Esophagus (tissue), 2 donors: ENCODE measurements at regions not wholly inside any gene's neighbourhood (a gene's known extent, or its start where the extent isn't known, plus 50 kb on each side); places are given as distances from the start of the nearest gene placed in this dataset.

ENCODE experiments used
- H3K27ac ChIP-seq, 2 donors: one replicate each; pipeline ENCODE4 v1.5.1; 2013; ENCODE audit warnings: low read depth in 2 of 2, mild to moderate bottlenecking in 2 of 2, inconsistent platforms in 1 of 2, low read length in 1 of 2, moderate library complexity in 1 of 2
- H3K27me3 ChIP-seq, 2 donors: one replicate each; pipeline ENCODE4 v1.6.1; 2013; ENCODE audit warnings: low read length in 2 of 2, control low read depth in 1 of 2, mild to moderate bottlenecking in 1 of 2; ENCODE audit not compliant: insufficient read depth in 2 of 2, control insufficient read depth in 1 of 2
- H3K36me3 ChIP-seq, 2 donors: one replicate each; pipeline ENCODE4 v1.6.1; 2013; ENCODE audit warnings: low read length in 1 of 2; ENCODE audit not compliant: control insufficient read depth in 2 of 2, insufficient read depth in 2 of 2
- H3K4me1 ChIP-seq, 2 donors: one replicate each; pipeline ENCODE4 v1.6.1; 2013; ENCODE audit warnings: low read length in 1 of 2; ENCODE audit not compliant: control insufficient read depth in 2 of 2, insufficient read depth in 2 of 2
- H3K4me3 ChIP-seq, 2 donors: one replicate each; pipeline ENCODE4 v1.5.1; 2013; ENCODE audit warnings: low read length in 2 of 2, mild to moderate bottlenecking in 2 of 2, low read depth in 1 of 2, moderate library complexity in 1 of 2
- H3K9me3 ChIP-seq, 2 donors: one replicate each; pipeline ENCODE4 v1.6.1; 2013; ENCODE audit warnings: mild to moderate bottlenecking in 2 of 2, low read depth in 1 of 2, low read length in 1 of 2, moderate library complexity in 1 of 2; ENCODE audit not compliant: control insufficient read depth in 2 of 2, insufficient read depth in 1 of 2
- WGBS, 2 donors: extraction: QIAGEN DNeasy Blood & Tissue Kit; methylation state at CpG; one replicate each; pipeline ENCODE4 v1.1.7; 2013; 5-methylcytosine and 5-hydroxymethylcytosine counted together
- donor health status: healthy with polysubstance abuse.
- donor health status: Bipolar disorder and iron deficiency.

DNA sequence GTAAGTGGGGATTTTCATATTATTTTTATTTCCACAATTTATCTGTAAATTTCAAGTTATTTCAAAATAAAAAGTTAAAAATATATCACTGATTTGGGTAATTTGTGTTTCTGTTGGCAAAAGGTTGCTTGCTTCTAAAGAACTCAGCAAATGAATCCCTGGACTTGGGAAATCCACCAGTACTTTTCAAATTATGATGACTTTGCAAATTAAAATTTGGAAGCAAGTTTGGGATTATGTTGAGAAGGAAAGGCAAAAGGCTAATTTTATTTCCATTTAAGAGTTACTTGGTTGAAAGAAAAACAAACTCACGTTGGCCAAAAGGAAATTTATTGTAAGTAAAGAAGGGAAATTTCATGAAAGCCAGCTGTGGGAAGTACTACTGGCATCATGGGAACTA lies 220.3 kb downstream of the MAP2K6 start:
- 55 to 58% methylated on average over 1 of the region's 1 CpG for WGBS, 2 donors
- Histone ChIP-seq H3K4me3 (no peak overlapping the region), H3K27me3 (no peaks in the 10 kb centered on the region), H3K27ac (no peak overlapping the region), H3K4me1 (no peaks in the 10 kb centered on the region), H3K9me3 (no peaks in the 10 kb centered on the region), H3K36me3 (no peaks in the 10 kb centered on the region)

- Histone ChIP-seq H3K9me3 (no peaks in the 10 kb centered on the region), H3K27ac (no peak overlapping the region), H3K36me3 (no peaks in the 10 kb centered on the region), H3K4me3 (no peak overlapping the region), H3K27me3 (no peaks in the 10 kb centered on the region), H3K4me1 (no peaks in the 10 kb centered on the region)
- 69 to 76% methylated on average over 4 of the region's 4 CpGs for WGBS, 2 donors
Measured at GRCh38 chr17:69637446-69638156, 223.1 kb downstream of the MAP2K6 start.

DNA sequence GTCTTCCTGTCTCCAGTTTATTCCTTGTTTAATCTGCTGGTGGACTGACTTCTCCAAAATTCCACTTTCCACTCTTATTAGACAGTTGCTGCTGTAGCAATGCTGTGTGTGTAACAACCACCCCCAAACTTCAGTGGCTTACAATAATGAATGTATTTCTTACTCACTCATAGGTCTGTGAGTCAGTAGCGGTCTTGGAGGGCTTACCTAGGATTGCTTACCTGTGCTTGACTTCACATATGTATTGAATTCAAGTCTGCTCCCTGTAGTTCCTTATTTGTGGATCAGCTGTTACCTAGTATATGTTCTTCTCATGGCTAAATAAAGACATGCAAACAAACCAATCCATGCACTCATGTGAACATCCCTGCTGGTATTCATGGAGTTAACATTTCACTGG lies 224.6 kb downstream of the MAP2K6 start:
- H3K4me3 ChIP-seq = no peak overlapping the region
- no peaks in the 10 kb centered on the region for H3K4me1 ChIP-seq
- WGBS, 2 donors = 87 to 92% methylated on average over 1 of the region's 1 CpG
- no peaks in the 10 kb centered on the region for H3K27me3 ChIP-seq
- H3K27ac ChIP-seq = no peak overlapping the region
- no peaks in the 10 kb centered on the region for H3K9me3 ChIP-seq
- H3K36me3 ChIP-seq = no peaks in the 10 kb centered on the region

- Histone ChIP-seq H3K27me3 (no peaks in the 10 kb centered on the region), H3K9me3 (no peaks in the 10 kb centered on the region), H3K36me3 (no peaks in the 10 kb centered on the region), H3K4me1 (no peaks in the 10 kb centered on the region), H3K27ac (no peak overlapping the region), H3K4me3 (no peak overlapping the region)
- 65 to 75% methylated on average over 3 of the region's 3 CpGs for WGBS, 2 donors
Measured at GRCh38 chr17:69640073-69640472, 225.6 kb downstream of the MAP2K6 start.

DNA sequence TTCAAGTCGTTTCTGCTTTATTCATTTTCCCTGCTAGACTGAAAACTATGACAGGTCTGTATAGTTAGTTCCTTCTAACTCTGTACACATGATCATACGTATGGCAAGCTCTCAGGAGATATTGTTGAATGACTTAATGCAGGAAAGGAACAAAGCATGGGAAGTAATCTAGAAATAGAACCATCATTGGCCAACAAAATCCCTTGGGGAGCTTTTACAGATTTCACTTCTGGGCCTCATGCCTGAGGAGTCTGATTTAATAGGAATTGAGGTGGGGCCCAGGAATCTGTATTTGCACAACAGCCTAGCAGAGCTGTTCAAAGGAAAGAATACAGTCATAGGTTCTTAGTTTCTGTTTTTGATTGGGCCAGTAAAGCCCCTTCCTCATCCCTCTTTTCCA lies 229.2 kb downstream of the MAP2K6 start:
- WGBS, 2 donors = 66 to 68% methylated on average over 2 of the region's 2 CpGs
- Histone ChIP-seq H3K4me3 (no peak overlapping the region), H3K36me3 (no peaks in the 10 kb centered on the region), H3K27ac (no peak overlapping the region), H3K4me1 (no peaks in the 10 kb centered on the region), H3K9me3 (no peaks in the 10 kb centered on the region), H3K27me3 (no peaks in the 10 kb centered on the region)

- no peaks in the 10 kb centered on the region for H3K36me3 ChIP-seq
- H3K9me3 ChIP-seq = no peaks in the 10 kb centered on the region
- 72 to 91% methylated on average over 3 of the region's 3 CpGs for WGBS, 2 donors
- H3K4me3 ChIP-seq = no peak overlapping the region
- no peaks in the 10 kb centered on the region for H3K27me3 ChIP-seq
- no peaks in the 10 kb centered on the region for H3K4me1 ChIP-seq
- no peak overlapping the region for H3K27ac ChIP-seq
Measured at GRCh38 chr17:69646729-69647128, 232.2 kb downstream of the MAP2K6 start.

DNA sequence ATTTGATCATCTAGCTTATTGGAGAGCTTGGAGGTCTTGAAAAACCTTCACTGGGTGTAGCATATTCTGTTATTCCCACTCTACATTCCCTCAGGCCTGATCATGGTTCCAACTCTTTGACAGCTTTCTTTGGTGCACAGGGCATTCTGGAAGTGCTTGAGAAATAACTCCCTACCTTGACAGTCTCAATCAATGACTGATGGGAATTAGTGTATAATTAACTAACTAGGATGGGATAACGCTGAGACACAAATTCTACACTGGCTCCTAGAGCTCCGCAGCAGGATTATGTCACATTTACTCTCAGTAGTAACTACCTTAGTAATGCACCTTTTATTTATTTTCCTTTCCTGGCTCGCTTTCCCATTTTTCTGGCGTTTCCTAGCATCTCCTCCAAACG lies 236.4 kb downstream of the MAP2K6 start:
- no peaks in the 10 kb centered on the region for H3K36me3 ChIP-seq
- H3K27me3 ChIP-seq = no peaks in the 10 kb centered on the region
- no peak overlapping the region for H3K4me3 ChIP-seq
- H3K4me1 ChIP-seq = no peaks in the 10 kb centered on the region
- 80 to 87% methylated on average over 5 of the region's 5 CpGs for WGBS, 2 donors
- H3K27ac ChIP-seq = no peak overlapping the region
- no peaks in the 10 kb centered on the region for H3K9me3 ChIP-seq

GRCh38 chr17:69651921-69652320 lies 237.4 kb downstream of the MAP2K6 start:
- H3K27me3 ChIP-seq = no peaks in the 10 kb centered on the region
- H3K4me3 ChIP-seq = no peak overlapping the region
- no peak overlapping the region for H3K27ac ChIP-seq
- H3K4me1 ChIP-seq = no peaks in the 10 kb centered on the region
- 71 to 84% methylated on average over 2 of the region's 2 CpGs for WGBS, 2 donors
- H3K9me3 ChIP-seq = no peaks in the 10 kb centered on the region
- H3K36me3 ChIP-seq = no peaks in the 10 kb centered on the region

- H3K9me3 ChIP-seq = no peaks in the 10 kb centered on the region
- no peak overlapping the region for H3K27ac ChIP-seq
- H3K4me1 ChIP-seq = no peaks in the 10 kb centered on the region
- no peak overlapping the region for H3K4me3 ChIP-seq
- H3K27me3 ChIP-seq = no peaks in the 10 kb centered on the region
- no peaks in the 10 kb centered on the region for H3K36me3 ChIP-seq
- WGBS, 2 donors = 59 to 67% methylated on average over 8 of the region's 8 CpGs
Measured at GRCh38 chr17:69654981-69655855, 240.7 kb downstream of the MAP2K6 start.

- Histone ChIP-seq H3K4me1 (no peaks in the 10 kb centered on the region), H3K27ac (no peak overlapping the region), H3K4me3 (no peak overlapping the region), H3K27me3 (no peaks in the 10 kb centered on the region), H3K36me3 (no peaks in the 10 kb centered on the region), H3K9me3 (no peaks in the 10 kb centered on the region)
- whole genome bisulfite sequencing, 2 donors = 87 to 88% methylated on average over 5 of the region's 5 CpGs
Measured at GRCh38 chr17:69655902-69656301, 241.4 kb downstream of the MAP2K6 start.
